B cell (primary cell): ENCODE measurements at regions not wholly inside any gene's neighbourhood (a gene's known extent, or its start where the extent isn't known, plus 50 kb on each side); places are given as distances from the start of the nearest gene placed in this dataset.

Source experiments
- ATAC-seq: fragments of 200-7000 bp; cut with Tn5 transposase; one replicate; pipeline ENCODE4 v1.10.0; 2021; ENCODE audit warnings: low read depth, mild to moderate bottlenecking, moderate number of reproducible peaks, moderate library complexity
- CTCF ChIA-PET: fragments of 350-600 bp; sonication (Branson Sonifier 250); formaldehyde crosslinking; loops from one replicate; lab custom pipeline; 2021; ENCODE audit warnings: antibody characterized with exemption, inconsistent platforms; lab: Charles Lee
- POLR2A ChIA-PET: fragments of 350-600 bp; sonication (Branson Sonifier 250); formaldehyde crosslinking; loops from one replicate; lab custom pipeline; 2021; ENCODE audit warnings: antibody characterized with exemption; lab: Charles Lee
- DNase-seq: peaks from one replicate; pipeline ENCODE4 v3.0.0; 2013
- H2AFZ ChIP-seq: 2 replicates; pipeline ENCODE4 v1.6.1; 2012; ENCODE audit warnings: mild to moderate bottlenecking, low read depth, low read length; ENCODE audit not compliant: insufficient read depth, poor library complexity, severe bottlenecking
- H3K27ac ChIP-seq, 2 donors: 1 replicate in 1 of 2; 2 replicates in 1 of 2; pipeline ENCODE4 v1.5.1; 2012 to 2013; ENCODE audit warnings: low read length in 2 of 2, mild to moderate bottlenecking in 2 of 2, moderate library complexity in 1 of 2
- H3K27me3 ChIP-seq, 4 experiments: fragments of 200-600 bp in 1 of 4; sonication (generic) in 1 of 4; replicated peaks in 1 of 4; 1 replicate in 2 of 4; 2 replicates in 2 of 4; pipeline versions ENCODE4 v1.6.1 to v1.7.0; 2013 to 2016; ENCODE audit warnings: low read length in 3 of 4, mild to moderate bottlenecking in 2 of 4, mixed read lengths in 1 of 4, moderate library complexity in 1 of 4; ENCODE audit not compliant: insufficient read depth in 4 of 4, control insufficient read depth in 3 of 4; ENCODE audit errors: control extremely low read depth in 1 of 4
- H3K36me3 ChIP-seq, 2 experiments: replicated peaks in 1 of 2; 1 replicate in 1 of 2; 2 replicates in 1 of 2; pipeline versions ENCODE4 v1.6.1 to v1.7.1; 2013; ENCODE audit warnings: low read length in 1 of 2; ENCODE audit not compliant: insufficient read depth in 2 of 2, control insufficient read depth in 1 of 2; ENCODE audit errors: control extremely low read depth in 1 of 2, extremely low read depth in 1 of 2
- H3K4me1 ChIP-seq, 2 donors: fragments of 200-600 bp in 1 of 2; sonication (generic) in 1 of 2; 1 replicate in 1 of 2; 2 replicates in 1 of 2; pipeline versions ENCODE4 v1.5.1 to v1.6.1; 2013 to 2017; ENCODE audit warnings: low read length in 2 of 2; ENCODE audit not compliant: control insufficient read depth in 2 of 2, insufficient read depth in 2 of 2
- H3K4me2 ChIP-seq: replicated peaks from 2 replicates; pipeline ENCODE3; 2012; ENCODE audit warnings: mild to moderate bottlenecking, low read depth, low read length; ENCODE audit not compliant: poor library complexity, severe bottlenecking
- H3K4me3 ChIP-seq, 5 experiments: fragments of 200-600 bp in 1 of 5; sonication (generic) in 1 of 5; 1 replicate in 3 of 5; 2 replicates in 2 of 5; pipeline versions ENCODE4 v1.5.1 to v1.7.0; 2011 to 2016; ENCODE audit warnings: low read length in 4 of 5, mild to moderate bottlenecking in 4 of 5, low read depth in 2 of 5, control low read depth in 1 of 5, moderate library complexity in 1 of 5; ENCODE audit not compliant: insufficient read depth in 1 of 5; ENCODE audit errors: control extremely low read depth in 1 of 5, extremely low read depth in 1 of 5
- H3K79me2 ChIP-seq: fragments of 200-600 bp; sonication (generic); one replicate; pipeline ENCODE4 v1.6.0; 2016; ENCODE audit warnings: low read length; ENCODE audit not compliant: control insufficient read depth, insufficient read depth
- H3K9ac ChIP-seq: fragments of 200-600 bp; sonication (generic); 2 replicates; pipeline ENCODE4 v1.6.1; 2017; ENCODE audit warnings: mild to moderate bottlenecking, low read length, moderate library complexity
- H3K9me3 ChIP-seq, 3 donors: one replicate each; pipeline versions ENCODE4 v1.6.1 to v1.7.1; 2013; ENCODE audit warnings: low read length in 2 of 3; ENCODE audit not compliant: control insufficient read depth in 2 of 3, insufficient read depth in 1 of 3; ENCODE audit errors: control extremely low read depth in 1 of 3
- H4K20me1 ChIP-seq: 2 replicates; pipeline ENCODE4 v1.6.0; 2012; ENCODE audit warnings: mild to moderate bottlenecking, low read length; ENCODE audit not compliant: insufficient read depth, control insufficient read depth, poor library complexity, severe bottlenecking
- H3K27ac Mint-ChIP-seq: one replicate; pipeline ENCODE4 v1.8.0; 2021; ENCODE audit warnings: mixed read lengths
- H3K27me3 Mint-ChIP-seq: one replicate; pipeline ENCODE4 v1.8.0; 2021; ENCODE audit warnings: mixed read lengths
- H3K4me1 Mint-ChIP-seq: one replicate; pipeline ENCODE4 v1.8.0; 2021; ENCODE audit warnings: mixed read lengths
- H3K4me3 Mint-ChIP-seq: one replicate; pipeline ENCODE4 v1.8.0; 2021; ENCODE audit warnings: mixed read lengths
- H3K9me3 Mint-ChIP-seq: one replicate; pipeline ENCODE4 v1.8.0; 2022; ENCODE audit warnings: mixed read lengths; ENCODE audit not compliant: insufficient read depth
- CTCF ChIP-seq: fragments of 200-600 bp; IDR thresholded peaks from one replicate; pipeline ENCODE4 v1.8.0; 2022; ENCODE audit warnings: antibody characterized with exemption, mild to moderate bottlenecking
- EZH2 ChIP-seq: IDR thresholded peaks from 2 replicates; pipeline ENCODE4 v1.6.1; 2012; ENCODE audit warnings: borderline replicate concordance, low read depth, mild to moderate bottlenecking, moderate library complexity, low read length; ENCODE audit not compliant: insufficient read depth, poor library complexity, severe bottlenecking
- WGBS: methylation state at CpG from one replicate; pipeline ENCODE4 v1.1.5; 2013; ENCODE audit warnings: missing lambda C conversion rate; ENCODE audit not compliant: insufficient coverage; 5-methylcytosine and 5-hydroxymethylcytosine counted together
- intact Hi-C: fragments of 100-400 bp; cut with micrococcal nuclease; formaldehyde crosslinking; loops from one replicate; pipeline ENCODE4 v1.10.0; 2022

- DNase-seq (no peak), ATAC-seq (no peak)
- intact Hi-C loops: no loop called here
- no peak overlapping the region for H3K4me3 Mint-ChIP-seq
- H3K27me3 Mint-ChIP-seq: peaks cover 18% of the 10 kb centered on the region
- WGBS: 100% methylated on average over 1 of the region's 2 CpGs
- H3K9me3 Mint-ChIP-seq: no peaks in the 10 kb centered on the region
- no peaks in the 10 kb centered on the region for H3K4me1 ChIP-seq
- no peak overlapping the region for H3K9ac ChIP-seq
- H3K4me1 Mint-ChIP-seq: no peaks in the 10 kb centered on the region
- H2AFZ ChIP-seq: no peak overlapping the region
- H3K27ac Mint-ChIP-seq: no peak overlapping the region
- CTCF ChIA-PET: no interaction called here
- TF ChIP-seq CTCF (no peak), EZH2 (no peak)
- H3K4me3 ChIP-seq: no peak overlapping the region
- H4K20me1 ChIP-seq: no peaks in the 10 kb centered on the region
- no peaks in the 10 kb centered on the region for H3K9me3 ChIP-seq
- H3K4me2 ChIP-seq: no peak overlapping the region
- H3K27me3 ChIP-seq: no peaks in the 10 kb centered on the region
- POLR2A ChIA-PET: no interaction called here
- H3K36me3 ChIP-seq: no peaks in the 10 kb centered on the region
- no peaks in the 10 kb centered on the region for H3K79me2 ChIP-seq
- H3K27ac ChIP-seq: no peak overlapping the region
Observed at GRCh38 chr1:55632906-55633305, 417.7 kb upstream of the USP24 start.

- DNase-seq: no peak
- ChIA-PET CTCF (no interaction called here), POLR2A (no interaction called here)
- TF ChIP-seq EZH2 (no peak), CTCF (no peak)
- Mint-ChIP-seq H3K9me3 (no peaks in the 10 kb centered on the region), H3K4me1 (no peaks in the 10 kb centered on the region), H3K27me3 (peaks cover 20% of the 10 kb centered on the region), H3K4me3 (no peak overlapping the region), H3K27ac (no peak overlapping the region)
- H3K36me3 ChIP-seq: no peaks in the 10 kb centered on the region
- ATAC-seq: no peak
- H4K20me1 ChIP-seq: no peaks in the 10 kb centered on the region
- no CpG with 5 or more reads among the region's 3 CpGs for WGBS
- no peak overlapping the region for H3K9ac ChIP-seq
- no peak overlapping the region for H3K4me2 ChIP-seq
- H3K27me3 ChIP-seq: no peaks in the 10 kb centered on the region
- no peaks in the 10 kb centered on the region for H3K79me2 ChIP-seq
- H2AFZ ChIP-seq: no peak overlapping the region
- no peak overlapping the region for H3K4me3 ChIP-seq
- no peak overlapping the region for H3K27ac ChIP-seq
- intact Hi-C loops: no loop called here
- no peaks in the 10 kb centered on the region for H3K4me1 ChIP-seq
- no peaks in the 10 kb centered on the region for H3K9me3 ChIP-seq
Observed at GRCh38 chr1:55632058-55632457, 416.9 kb upstream of the USP24 start.
